Activated CD4-positive, alpha-beta T cell treated with anti-CD3 and anti-CD28 coated beads, Interleukin-2, Interleukin-6, amounts not matched to agents 100 ng/mL and 50 ng/mL, durations not matched to agents 16 hours and 8 hours (primary cell): ENCODE measurements at regions not wholly inside any gene's neighbourhood (a gene's known extent, or its start where the extent isn't known, plus 50 kb on each side); places are given as distances from the start of the nearest gene placed in this dataset.

Experiments used
- DNase-seq: peaks from one replicate; pipeline ENCODE4 v3.0.0-alpha.2; 2020

DNA sequence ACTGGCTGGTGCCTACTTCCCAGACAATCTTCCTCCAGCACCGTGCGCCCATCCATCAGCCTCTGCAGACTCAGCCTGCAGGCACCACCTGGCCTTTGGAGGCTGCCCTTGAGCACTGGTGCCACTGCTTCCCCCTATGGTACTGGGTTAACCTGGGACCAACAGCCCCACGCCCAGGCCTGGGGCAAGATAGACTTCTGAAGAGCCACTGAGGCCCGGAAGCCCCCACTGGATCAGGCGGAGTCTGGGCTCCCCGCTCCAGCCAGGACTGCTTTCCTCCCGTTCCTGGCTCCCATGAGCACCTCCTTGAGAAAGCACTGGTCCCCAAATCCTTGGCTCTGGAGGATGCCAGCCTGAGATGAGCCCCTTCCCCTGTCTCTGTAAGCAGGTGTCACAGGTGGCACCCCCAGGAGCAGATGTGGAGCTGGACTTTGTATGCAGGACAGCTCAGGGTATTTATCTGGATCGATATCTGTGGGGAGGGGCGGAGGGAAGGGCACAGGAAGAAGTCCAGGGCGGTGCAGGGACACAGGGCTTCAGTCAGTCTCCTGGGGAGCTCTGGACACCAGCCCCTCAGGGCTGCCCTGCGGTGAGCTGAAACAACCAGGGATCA, 206.5 kb upstream of the PPP2R2D start:
- no peak for DNase-seq

DNA sequence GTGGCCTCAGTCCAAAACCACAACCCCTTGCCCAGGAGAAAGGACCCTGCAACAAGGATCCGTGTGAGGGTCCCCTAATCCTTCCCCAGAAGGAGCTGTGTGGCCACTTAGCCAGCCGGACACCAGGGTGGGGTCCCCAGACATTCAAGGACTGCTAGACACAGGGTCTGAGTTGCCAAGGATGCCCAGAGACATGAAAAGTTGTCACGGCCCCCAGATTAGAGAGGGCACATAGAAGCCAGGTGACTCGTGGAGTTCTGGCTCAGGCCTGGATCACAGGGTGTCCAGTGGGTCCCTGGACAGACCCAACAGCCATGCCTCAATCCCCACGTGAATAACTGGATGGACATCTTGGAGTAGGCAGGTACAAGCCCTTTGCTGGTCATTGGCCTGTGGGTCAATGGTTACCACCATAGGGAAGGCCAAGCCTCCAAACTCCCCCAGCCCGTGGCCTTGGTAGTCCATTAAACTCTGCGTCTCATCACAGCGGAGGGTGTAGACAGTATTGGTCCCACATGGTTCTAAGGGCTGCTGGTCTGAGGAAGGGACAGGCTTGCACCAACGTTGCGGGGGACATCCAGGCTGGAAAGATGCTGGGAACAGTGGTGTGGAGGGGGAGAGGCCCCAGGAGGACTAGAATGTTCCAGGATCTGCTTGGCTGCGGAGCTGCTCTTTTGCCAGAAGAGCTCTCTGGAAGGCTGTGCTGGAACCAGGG, 205.9 kb upstream of the PPP2R2D start:
- no peak for DNase-seq

DNA sequence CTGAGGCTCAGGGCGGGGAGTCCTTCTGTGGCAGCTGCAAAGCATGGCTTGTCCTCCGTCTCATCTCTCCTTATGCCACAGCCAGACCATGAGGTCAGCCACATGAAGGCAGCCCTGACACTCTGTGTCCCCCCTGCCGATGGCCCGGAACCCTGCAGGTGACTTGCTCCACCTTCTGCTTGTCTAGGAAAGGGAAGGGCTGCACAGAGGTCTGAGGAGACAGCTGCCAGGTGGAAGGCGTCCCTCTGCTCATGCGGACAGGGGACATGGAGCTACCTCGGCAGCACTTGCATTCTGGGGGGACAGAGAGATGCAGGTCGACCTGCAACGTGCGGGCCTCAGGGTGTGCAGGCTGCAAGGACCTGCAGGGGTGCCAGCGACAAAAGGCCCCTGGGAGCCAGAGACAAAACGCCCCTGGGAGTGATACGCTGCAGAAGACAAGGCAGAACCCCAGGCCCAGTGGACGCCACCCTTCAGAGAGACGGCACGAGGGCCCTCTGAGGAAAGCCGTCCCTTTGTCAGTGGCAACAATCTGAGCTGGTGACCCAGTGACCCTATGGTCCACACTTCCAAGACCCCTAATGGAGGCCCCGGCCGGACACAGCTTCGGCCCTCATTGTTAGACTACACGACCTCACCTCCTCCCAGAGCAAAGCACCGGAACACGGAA, 205.2 kb upstream of the PPP2R2D start:
- DNase-seq, result no peak

DNA sequence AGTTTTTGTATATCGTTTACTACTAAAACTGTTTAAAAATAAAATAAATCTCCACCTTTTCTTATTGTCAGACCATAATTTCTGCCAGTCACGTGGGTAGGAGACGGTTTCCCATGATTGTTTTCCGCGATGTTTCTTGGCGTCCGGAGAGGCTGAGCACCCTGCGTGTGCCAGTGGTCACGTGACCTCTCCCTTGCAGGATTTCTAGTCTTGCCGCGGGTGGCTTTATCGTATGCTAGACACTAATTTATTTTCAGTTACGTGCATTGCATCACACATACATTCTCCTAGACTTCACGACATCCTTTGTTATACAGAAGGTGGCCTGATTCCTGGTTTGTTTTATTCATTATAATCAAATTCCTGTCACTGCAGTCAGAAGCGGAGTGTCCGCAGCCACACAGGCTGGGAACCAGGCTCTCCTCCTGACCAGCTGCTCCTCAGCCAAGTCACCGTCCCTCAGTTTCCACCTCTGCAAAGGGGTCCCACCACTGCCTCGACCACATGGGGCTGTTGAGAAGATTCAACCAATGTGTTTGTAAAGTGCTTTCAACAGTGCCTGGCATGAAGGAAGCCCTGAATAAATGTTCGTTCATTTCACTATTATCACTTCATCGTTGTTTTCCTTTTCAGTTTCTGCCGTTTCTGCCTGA, 203.2 kb upstream of the PPP2R2D start:
- no peak for DNase-seq

DNA sequence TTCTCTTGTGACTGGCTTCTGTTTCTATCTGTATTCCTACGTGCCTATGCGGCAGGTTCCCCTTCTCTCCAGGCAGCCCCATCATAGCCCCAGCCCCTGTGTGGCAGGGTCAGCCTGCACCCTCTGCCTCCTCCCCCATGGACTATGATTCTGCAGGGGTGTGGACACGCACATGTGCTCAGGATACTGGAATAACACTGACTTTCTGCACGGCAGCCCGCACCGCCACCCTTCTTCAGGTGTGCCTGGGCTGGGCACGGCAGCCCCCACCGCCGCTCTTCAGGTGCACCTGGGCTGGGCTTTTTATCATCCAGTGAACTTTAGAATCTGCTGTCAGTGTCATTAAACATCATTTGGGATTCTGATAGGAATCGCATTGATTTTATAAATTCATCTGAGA, 202.6 kb upstream of the PPP2R2D start:
- no peak for DNase-seq

DNA sequence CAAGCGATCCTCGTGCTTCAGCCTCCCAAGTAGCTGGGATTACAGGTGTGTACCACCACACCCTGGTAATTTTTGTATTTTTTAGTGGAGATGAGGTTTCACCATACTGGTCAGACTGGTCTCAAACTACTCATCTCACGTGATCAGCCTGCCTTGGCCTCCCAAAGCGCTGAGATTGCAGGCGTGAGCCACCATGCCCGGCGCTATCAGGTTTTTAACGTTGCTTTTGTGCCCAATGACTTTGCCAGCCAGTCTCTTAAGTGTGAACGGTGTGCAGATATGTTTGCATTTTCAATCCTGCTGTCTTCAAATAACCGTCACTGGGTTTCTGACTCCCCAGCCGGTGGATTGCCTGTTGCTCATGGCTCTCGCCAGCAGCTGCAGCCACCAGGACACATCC, 201.8 kb upstream of the PPP2R2D start:
- no peak for DNase-seq

DNA sequence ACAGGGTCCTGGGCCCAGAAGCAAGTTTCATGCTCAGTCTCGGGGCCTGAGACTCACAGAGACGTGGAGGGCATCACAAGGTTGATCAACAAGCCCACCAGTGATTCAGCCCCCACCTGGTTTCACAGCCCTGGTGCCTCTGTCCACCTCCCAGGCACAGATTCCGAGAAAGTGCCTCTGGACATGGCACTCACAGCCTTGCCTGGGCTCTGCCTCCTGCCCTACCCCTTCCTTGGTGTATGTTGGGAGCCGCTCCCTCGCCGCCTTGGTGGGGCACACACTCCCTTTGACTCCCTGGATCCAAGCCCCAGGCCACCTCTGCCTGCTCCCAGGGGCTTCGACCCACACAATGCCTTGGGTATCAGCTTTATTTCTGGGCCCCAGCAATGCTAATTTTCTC, 200.8 kb upstream of the PPP2R2D start:
- no peak for DNase-seq

DNA sequence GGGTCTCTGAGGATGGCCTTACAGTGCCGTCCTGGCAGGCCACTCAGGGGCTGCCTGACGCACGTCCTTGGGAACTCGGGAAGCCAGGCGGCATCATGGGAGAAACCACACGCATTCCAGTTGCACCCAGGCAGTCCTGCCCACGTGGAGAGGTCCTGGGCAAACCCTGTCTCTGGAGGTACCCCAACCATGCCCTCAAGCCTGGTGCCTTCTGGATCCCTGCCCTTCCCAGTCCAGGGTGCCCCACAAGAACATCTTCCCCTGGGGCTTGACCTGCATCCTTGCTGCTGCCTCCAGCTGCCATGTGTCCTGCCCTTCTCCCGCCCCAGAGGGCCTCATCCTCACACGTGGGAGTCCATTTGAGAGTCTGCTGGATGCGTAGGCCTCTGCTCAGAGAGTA, 200.3 kb upstream of the PPP2R2D start:
- no peak for DNase-seq

DNA sequence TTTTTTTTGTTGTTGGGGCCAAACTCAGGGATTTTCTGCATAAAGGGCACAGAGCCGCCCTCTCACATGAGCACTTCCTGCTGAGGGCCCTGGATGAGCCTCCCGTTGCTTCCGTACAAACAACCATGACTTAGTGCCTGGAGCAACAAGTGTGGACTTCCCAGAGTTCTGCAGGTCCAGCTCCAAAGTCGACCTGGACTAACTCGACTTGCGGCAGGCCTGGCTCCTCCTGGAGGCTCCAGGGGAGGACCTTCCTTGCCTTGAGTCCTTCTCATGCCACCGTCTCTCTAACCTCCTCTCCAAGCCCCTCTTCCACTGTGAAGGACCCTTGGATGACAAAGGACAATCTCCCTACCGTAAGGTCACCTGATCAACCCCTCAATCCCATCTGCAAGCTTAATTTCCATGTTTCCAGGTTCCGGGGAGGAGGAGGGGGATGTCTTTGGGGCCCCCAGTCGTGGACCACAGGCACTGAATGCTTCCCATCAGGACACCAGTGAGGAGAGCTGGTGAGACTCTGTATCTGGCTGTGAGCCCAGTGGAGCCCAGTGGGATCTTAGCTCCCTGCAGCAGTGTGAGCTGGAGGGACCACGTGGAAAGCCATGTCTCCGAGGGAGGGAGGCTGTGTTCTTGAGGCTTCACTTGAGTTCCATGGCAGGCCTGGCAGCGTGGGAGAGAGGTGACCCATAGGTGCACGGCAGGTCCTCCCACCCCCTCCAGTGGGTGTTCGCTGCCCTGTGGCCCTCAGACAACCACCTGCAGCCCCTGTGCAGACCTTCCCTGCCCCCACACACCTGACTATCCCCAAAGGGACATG, 199.5 kb upstream of the PPP2R2D start:
- no peak for DNase-seq

DNA sequence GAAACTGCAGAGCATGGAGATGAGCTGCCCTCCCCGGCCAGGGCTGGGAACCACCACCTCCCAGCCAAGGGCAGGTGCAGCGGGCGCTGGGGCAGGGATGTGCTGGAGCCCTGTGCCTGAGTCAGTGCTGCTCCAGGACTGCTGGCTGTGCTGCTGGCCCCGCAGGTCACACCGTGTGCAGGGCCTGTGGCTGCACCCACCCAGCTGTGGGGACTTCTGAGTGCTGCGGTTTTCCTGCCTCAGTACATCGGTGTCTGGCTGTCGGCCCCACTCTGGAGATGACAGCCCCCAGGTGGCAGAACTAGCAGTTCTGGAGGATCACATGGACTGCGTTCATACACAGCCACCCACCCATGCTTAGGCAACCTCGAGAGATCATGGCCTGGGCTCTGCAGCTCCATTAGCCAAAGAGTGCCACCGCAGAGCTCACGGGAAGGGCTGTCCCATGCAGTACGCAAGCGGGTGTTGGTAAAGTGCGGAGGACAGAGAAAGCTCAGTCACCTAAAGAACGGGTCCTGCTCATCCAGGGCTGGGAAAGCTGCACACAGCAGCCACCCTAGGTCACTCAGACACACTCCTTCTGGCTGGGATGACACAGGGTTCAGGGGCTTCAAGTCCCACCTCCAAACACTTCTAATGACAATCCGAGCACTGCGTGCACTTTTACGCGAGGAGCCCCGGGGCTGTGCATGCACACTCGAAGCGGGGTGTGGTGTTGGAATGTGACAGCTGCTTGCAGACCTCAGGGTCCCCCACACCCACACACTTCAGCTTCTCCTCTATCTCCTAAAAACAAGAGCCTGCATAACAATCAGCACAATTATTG, 198.1 kb upstream of the PPP2R2D start:
- DNase-seq, result no peak

DNA sequence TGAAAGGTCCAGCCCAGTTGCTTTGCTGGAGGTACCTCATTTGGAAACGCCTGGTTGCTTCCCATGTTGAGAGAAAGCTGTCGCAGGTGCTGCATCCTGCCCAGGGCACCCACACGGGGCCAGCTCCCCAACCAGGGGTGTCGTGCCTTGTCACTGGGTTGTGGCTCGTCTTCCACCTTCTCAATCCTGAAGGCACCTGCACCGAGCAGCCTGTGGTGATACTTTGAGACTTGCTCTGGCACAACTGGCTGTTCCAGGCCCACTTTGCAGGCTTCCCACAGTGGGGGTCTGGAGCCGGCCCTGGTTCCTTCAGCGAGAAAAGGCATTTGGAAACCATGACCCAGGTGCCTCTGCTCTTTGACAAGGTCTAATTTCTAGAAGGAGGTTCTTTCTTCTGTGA, 197.3 kb upstream of the PPP2R2D start:
- no peak for DNase-seq

DNA sequence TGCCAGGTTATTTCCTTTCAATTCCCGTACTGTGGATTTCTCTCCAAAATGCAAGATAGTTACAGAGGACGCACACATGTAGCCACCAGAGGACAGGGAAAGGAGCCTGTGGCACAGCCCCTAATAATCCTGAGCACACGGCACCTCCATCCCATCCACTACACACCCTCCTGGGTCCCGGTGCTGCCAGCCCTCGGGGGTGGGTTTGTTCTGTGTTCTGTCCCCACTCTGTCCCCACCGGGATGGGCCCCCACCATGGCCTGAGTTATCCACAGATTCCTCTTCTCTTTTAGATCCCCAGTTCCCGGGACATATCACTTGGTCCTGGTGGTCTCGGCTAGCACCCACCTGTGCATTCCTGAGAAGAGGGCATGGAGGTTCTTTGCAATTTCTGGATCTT, 196.9 kb upstream of the PPP2R2D start:
- DNase-seq, result no peak

DNA sequence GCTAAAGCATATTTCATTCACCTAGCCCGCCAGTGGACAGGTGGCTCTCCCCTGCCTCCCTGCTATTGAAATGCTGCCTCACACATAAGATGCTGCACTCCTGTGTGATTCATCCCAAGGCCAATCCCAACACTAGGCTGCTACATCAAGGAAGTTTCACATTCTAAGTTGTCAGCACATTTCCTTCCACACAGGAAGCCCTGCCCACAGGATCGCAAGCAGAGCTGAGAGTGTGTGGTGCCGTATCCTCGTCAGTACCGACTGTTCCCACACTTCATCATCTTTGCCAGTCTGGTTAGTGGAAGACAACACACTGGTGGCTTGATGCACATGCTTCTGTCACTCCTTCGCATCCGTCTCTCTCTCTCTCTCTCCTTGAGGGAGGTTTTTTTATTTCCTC, 194.3 kb upstream of the PPP2R2D start:
- DNase-seq, result no peak

DNA sequence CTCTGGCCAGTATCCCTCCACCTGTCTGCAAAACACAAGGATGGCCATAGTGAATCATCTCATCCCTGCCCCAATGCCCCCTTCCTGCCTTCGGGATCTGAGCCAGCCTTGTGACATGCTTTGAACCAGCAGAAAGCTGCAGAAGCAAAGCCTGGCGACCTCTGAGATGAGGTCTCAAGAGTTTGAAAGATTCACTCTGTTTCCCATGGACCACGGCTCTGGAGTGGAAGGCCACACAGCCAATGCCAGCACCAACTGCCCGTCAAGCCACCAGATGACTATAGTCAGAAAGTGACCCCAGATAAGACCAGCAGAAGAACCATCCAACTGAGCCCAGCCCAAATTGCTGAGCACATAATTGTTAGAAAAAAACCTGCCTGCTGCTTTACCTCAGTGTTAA, 193.9 kb upstream of the PPP2R2D start:
- no peak for DNase-seq

DNA sequence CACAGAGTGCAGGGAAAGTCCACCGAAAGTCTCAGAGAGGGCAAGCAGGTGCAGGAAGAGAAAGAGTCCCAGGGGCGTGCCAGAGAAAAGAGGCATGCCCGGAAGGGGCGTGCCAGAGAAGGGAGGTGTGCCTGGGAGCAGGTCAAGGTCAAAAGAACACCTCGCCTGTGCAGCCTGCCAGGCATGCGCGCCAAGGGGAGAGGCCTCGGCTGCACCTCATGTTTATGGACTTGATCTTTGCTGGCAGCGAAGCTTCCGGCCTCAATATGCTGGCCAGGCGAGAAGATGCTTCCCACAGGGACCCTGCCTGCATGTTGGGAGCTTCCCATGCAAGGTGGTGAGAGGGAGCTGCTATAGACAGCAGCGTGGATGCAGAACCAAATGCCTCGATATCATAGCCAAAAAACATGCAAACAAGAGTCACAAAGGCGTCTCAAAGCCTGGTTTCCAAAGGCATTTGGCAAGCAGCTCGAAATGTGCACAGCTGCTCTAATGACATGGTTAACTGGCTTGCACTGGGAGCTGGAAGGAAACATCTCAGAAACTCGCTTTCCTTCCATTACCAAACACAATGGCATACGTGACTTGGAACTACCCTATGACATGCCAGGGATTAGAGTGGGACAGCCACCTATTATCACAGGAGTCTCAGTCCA, 192.5 kb upstream of the PPP2R2D start:
- DNase-seq, result no peak

DNA sequence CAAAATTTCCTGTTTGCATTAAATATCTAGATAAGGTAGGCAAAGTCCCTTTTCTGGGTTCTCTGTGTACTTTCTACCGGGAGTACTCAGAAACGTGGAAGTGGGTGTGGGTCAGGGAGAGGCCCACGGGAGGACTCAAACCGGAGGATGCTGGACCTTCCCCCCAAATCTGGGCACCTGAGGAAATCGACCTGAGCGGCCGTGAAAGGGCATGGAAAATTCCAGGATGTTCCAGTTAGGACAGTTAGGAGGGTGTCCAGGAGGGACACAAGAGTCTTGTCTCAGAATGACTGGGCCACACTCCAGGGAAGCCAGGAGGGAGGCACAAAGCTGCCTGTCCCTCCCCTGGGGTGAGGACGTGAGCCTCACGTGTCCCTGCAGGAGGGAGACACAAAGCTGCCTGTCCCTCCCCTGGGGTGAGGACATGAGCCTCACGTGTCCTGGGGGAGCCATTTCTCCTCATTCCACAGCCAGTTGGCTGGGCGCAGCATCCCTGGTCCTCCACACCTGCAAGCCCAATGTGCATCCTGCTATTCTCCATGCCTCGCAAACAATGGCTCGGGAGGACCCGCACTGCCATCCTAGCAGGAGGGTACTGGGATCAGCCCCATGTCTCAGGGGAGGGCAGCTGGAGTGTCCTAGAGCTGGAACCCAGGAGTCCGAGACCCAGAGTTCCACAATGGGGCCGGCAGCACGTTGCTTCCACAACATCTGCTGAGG, 190.5 kb upstream of the PPP2R2D start:
- DNase-seq, result no peak

DNA sequence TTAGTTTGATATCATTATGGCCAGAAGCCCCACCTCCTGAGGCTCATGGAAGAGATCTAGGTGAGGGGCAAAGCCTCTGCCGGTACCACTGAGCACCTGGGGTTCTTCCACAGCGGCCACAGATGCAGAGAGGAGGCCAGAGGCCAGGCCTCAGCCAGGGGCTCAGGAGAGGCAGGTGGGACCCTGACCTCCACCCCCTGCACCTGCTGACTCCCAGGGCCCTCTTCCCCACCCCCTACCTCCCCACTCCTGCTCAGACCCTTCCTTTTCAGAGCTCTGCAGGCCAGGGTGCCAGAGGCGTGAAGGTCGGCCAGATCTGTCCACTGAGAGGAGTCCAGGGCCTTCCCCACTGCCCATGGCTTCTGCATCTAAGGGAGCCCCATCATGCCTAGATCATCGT, 178.7 kb upstream of the PPP2R2D start:
- DNase-seq, result no peak

DNA sequence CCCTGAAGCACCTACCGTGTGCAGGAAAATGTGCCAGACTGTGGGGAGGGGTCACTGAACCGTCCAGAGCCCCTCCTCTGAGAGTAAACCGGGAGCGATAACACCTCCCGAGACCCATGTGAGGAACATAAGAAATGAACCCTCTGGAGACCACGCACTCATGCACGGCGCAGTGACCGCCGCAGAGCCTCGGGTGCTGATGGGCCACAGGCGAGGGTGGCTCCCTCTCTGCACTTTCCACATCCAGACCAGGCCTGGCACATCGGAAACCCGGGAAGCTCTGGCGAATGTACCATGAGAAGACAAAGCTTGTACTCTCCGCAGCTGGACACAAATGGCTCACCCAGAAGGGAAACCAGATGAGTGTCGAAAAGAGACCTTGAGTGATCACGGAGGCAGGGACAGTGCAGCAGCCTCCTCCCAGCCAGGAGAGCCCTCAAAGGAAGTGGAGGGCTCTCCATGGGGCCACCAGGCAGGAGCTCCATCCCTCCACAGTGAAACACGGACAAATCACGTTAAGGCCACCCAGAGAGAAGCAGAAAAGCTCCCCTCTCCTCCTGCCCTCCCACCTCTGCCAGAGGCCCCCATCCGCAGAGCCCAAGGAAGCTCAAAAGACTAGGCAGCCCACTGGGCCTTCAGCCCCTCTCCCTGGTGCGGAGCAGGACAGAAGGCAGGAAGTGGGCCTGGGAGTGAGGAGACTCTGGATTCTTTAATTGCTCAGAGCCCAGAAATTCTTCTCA, 178.1 kb upstream of the PPP2R2D start:
- no peak for DNase-seq

DNA sequence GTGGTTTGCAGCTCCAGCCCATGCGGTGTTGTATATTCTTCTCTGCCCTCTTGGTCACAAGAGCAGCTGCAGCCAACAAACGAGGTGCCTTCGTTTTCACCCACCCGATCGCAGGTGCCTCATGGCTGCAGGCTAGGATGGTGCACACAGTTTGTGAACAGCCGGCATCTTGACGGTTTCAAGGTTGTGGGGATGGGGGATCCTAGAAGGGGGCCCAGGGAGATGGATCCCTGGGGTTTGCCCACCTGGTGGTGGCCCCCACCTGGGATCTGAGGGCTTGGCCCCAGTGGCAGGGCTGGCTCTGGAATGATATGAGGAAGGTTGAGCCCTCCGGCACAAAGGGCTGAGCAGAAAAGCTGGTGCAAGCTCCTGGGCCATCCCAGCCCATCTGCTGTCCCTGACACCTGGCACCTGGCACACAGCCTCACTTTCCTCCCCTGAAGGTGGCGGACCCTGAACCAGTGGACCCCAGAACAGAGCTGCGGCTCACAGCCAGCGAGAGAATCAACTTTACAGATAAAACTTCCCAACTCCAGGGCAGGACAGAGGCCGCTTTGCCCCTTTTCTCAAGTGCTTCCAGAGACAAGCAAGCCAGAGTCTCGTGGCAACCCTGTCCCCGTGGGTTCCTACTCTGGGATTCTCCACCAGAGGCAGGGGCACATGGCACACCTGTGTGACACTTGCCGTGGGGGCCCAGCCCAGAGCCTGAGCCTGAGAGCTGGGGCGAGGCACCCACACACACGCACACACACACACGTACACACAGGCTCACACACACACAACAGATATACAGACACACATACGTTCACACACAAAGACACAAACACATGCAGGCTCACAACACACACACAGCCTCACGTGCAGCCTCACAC, 177.3 kb upstream of the PPP2R2D start:
- DNase-seq, result no peak
